SU-DHL-6 (cell line): ENCODE measurements at regions not wholly inside any gene's neighbourhood (a gene's known extent, or its start where the extent isn't known, plus 50 kb on each side); places are given as distances from the start of the nearest gene placed in this dataset.

Source experiments
- H2AFZ ChIP-seq: fragments of 200-600 bp; sonication (generic); 2 replicates; pipeline ENCODE4 v1.6.1; 2014; ENCODE audit warnings: low read depth, mild to moderate bottlenecking, moderate library complexity, mixed read lengths, antibody characterized with exemption, low read length; ENCODE audit not compliant: severe bottlenecking
- H3F3A ChIP-seq: fragments of 200-600 bp; shearing (Covaris generic); 2 replicates; pipeline ENCODE4 v1.6.0; 2016; ENCODE audit warnings: antibody characterized with exemption, mild to moderate bottlenecking; ENCODE audit not compliant: insufficient read depth
- H3K27ac ChIP-seq: fragments of 200-600 bp; sonication (generic); 2 replicates; pipeline ENCODE4 v1.5.1; 2016; ENCODE audit warnings: low read depth, mild to moderate bottlenecking, low read length, moderate library complexity, mixed read lengths
- H3K27me3 ChIP-seq: fragments of 200-600 bp; sonication (generic), shearing (Covaris generic); 2 replicates; pipeline ENCODE4 v1.6.0; 2014; ENCODE audit warnings: mild to moderate bottlenecking, low read length
- H3K36me3 ChIP-seq: fragments of 200-600 bp; sonication (generic); 2 replicates; pipeline ENCODE4 v1.6.1; 2014; ENCODE audit warnings: mild to moderate bottlenecking, low read length, mixed read lengths
- H3K4me2 ChIP-seq: fragments of 300-600, 200-600 bp; shearing (Covaris generic), sonication (generic); 2 replicates; pipeline ENCODE4 v1.6.0; 2014; ENCODE audit warnings: low read length, low read depth, mild to moderate bottlenecking; ENCODE audit not compliant: poor library complexity, severe bottlenecking
- H3K4me3 ChIP-seq: fragments of 200-600 bp; sonication (generic); 2 replicates; pipeline ENCODE4 v1.5.1; 2014; ENCODE audit warnings: antibody characterized with exemption, low read length, mild to moderate bottlenecking, mixed read lengths; ENCODE audit not compliant: insufficient read depth, poor library complexity, severe bottlenecking
- H3K79me2 ChIP-seq: fragments of 200-600 bp; sonication (generic); 2 replicates; pipeline ENCODE4 v1.6.1; 2014; ENCODE audit warnings: mild to moderate bottlenecking, low read length, moderate library complexity; ENCODE audit not compliant: insufficient read depth
- H3K9ac ChIP-seq: fragments of 200-600 bp; sonication (generic); 2 replicates; pipeline ENCODE4 v1.7.0; 2014; ENCODE audit warnings: mild to moderate bottlenecking, low read length
- H3K9me2 ChIP-seq: fragments of 200-600 bp; sonication (generic); replicated peaks from 2 replicates; pipeline ENCODE4 v1.6.1; 2014; ENCODE audit warnings: low read length; ENCODE audit not compliant: insufficient read depth
- H3K9me3 ChIP-seq: fragments of 200-600 bp; sonication (generic); 2 replicates; pipeline ENCODE4 v1.6.1; 2014; ENCODE audit warnings: low read length, mixed read lengths; ENCODE audit not compliant: insufficient read depth
- H4K20me1 ChIP-seq: fragments of 200-600 bp; sonication (generic); 2 replicates; pipeline ENCODE4 v1.6.1; 2014; ENCODE audit warnings: low read depth, mild to moderate bottlenecking, antibody characterized with exemption, low read length, moderate library complexity, mixed read lengths
- CTCF ChIP-seq: fragments of 200-600 bp; sonication (generic); IDR thresholded peaks from one replicate; pipeline ENCODE4 v1.5.1; 2017; ENCODE audit warnings: antibody characterized with exemption, mild to moderate bottlenecking, low read length, moderate library complexity; ENCODE audit not compliant: insufficient read depth, poor library complexity, severe bottlenecking
- EZH2phosphoT487 ChIP-seq: fragments of 200-600 bp; sonication (generic), shearing (Covaris generic); conservative IDR thresholded peaks from 2 replicates; pipeline ENCODE4 v1.6.1; 2018; ENCODE audit warnings: mild to moderate bottlenecking, antibody characterized with exemption, low read length, moderate library complexity, mixed read lengths

GRCh38 chr5:20590356-20590755, 602.4 kb upstream of the CDH18 start:
- Histone ChIP-seq H4K20me1 (no peaks in the 10 kb centered on the region), H2AFZ (no peak overlapping the region), H3K9me3 (no peaks in the 10 kb centered on the region), H3F3A (no peaks in the 10 kb centered on the region), H3K27ac (no peak overlapping the region), H3K27me3 (no peaks in the 10 kb centered on the region), H3K36me3 (no peaks in the 10 kb centered on the region), H3K9ac (no peak overlapping the region), H3K4me3 (no peak overlapping the region), H3K79me2 (no peaks in the 10 kb centered on the region), H3K9me2 (no peaks in the 10 kb centered on the region), H3K4me2 (no peak overlapping the region)
- TF ChIP-seq EZH2phosphoT487, result no peak
- no peak for TF ChIP-seq CTCF

GRCh38 chr5:20575571-20575970, 587.6 kb upstream of the CDH18 start:
- Histone ChIP-seq H4K20me1 (no peaks in the 10 kb centered on the region), H3K9me2 (no peaks in the 10 kb centered on the region), H3K4me3 (no peak overlapping the region), H3K9ac (no peak overlapping the region), H2AFZ (peak overlapping the region; percentile 49), H3F3A (no peaks in the 10 kb centered on the region), H3K36me3 (no peaks in the 10 kb centered on the region), H3K4me2 (peak overlapping the region; percentile 26), H3K27ac (no peak overlapping the region), H3K9me3 (no peaks in the 10 kb centered on the region), H3K27me3 (no peaks in the 10 kb centered on the region), H3K79me2 (no peaks in the 10 kb centered on the region)
- TF ChIP-seq EZH2phosphoT487 (no peak), CTCF (no peak)

GRCh38 chr5:20574576-20574975, 586.6 kb upstream of the CDH18 start:
- no peak overlapping the region for H3K4me2 ChIP-seq
- H3K27me3 ChIP-seq, result no peaks in the 10 kb centered on the region
- H3K4me3 ChIP-seq, result no peak overlapping the region
- H3F3A ChIP-seq, result no peaks in the 10 kb centered on the region
- no peak overlapping the region for H3K9ac ChIP-seq
- H3K27ac ChIP-seq, result no peak overlapping the region
- no peaks in the 10 kb centered on the region for H3K36me3 ChIP-seq
- no peaks in the 10 kb centered on the region for H3K79me2 ChIP-seq
- H4K20me1 ChIP-seq, result no peaks in the 10 kb centered on the region
- H3K9me3 ChIP-seq, result no peaks in the 10 kb centered on the region
- no peak for TF ChIP-seq EZH2phosphoT487
- no peak for TF ChIP-seq CTCF
- H2AFZ ChIP-seq, result no peak overlapping the region
- no peaks in the 10 kb centered on the region for H3K9me2 ChIP-seq
